Mammary epithelial cell (primary cell): ENCODE measurements at regions not wholly inside any gene's neighbourhood (a gene's known extent, or its start where the extent isn't known, plus 50 kb on each side); places are given as distances from the start of the nearest gene placed in this dataset.

Experiments used
- EZH2 ChIP-seq: IDR thresholded peaks from 2 replicates; pipeline ENCODE4 v1.6.1; 2012; ENCODE audit warnings: low read length, inconsistent platforms, borderline replicate concordance
- TF ChIP-seq, protein P1 (sequence below), 2 donors: IDR thresholded peaks in 1 of 2; conservative IDR thresholded peaks in 1 of 2; 2 replicates each; pipeline ENCODE4 v1.5.1; 2011 to 2012; ENCODE audit warnings: inconsistent platforms in 2 of 2, low read length in 2 of 2, mild to moderate bottlenecking in 2 of 2, control low read depth in 1 of 2, low read depth in 1 of 2; ENCODE audit not compliant: insufficient read depth in 1 of 2; ENCODE audit errors: extremely low read depth in 1 of 2

DNA sequence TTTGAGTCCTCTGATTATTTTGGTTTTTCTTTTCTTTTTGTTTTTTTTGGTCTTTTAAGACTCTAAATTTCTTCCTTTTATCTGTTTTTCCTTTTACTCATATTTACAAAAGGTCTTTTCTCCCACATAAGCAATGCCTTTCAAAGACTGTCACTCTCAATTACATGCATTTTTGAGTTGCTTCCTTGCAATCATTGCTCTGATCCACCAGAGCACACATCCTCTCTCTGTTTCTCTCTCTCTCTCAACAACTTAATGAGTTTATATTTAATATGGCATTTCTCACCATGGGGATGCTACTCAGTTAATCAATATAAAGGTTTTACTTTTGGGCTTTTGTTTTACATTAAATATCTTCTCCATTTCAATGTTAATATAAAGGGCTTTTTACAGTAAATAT lies 62.7 kb upstream of the OR10AD1 start:
- no peak for TF ChIP-seq EZH2
- TF ChIP-seq, protein P1, sequence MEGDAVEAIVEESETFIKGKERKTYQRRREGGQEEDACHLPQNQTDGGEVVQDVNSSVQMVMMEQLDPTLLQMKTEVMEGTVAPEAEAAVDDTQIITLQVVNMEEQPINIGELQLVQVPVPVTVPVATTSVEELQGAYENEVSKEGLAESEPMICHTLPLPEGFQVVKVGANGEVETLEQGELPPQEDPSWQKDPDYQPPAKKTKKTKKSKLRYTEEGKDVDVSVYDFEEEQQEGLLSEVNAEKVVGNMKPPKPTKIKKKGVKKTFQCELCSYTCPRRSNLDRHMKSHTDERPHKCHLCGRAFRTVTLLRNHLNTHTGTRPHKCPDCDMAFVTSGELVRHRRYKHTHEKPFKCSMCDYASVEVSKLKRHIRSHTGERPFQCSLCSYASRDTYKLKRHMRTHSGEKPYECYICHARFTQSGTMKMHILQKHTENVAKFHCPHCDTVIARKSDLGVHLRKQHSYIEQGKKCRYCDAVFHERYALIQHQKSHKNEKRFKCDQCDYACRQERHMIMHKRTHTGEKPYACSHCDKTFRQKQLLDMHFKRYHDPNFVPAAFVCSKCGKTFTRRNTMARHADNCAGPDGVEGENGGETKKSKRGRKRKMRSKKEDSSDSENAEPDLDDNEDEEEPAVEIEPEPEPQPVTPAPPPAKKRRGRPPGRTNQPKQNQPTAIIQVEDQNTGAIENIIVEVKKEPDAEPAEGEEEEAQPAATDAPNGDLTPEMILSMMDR (conservative IDR thresholded peaks at IDR 0.05 in 1 of 2, IDR thresholded peaks at IDR 0.05 in 1 of 2; ENCODE audit: extremely low read depth in 1 of 2, insufficient read depth in 1 of 2, low read depth in 1 of 2, low read length in 2 of 2) = no peak
